Neuronal stem cell (in vitro differentiated cells): ENCODE measurements at regions not wholly inside any gene's neighbourhood (a gene's known extent, or its start where the extent isn't known, plus 50 kb on each side); places are given as distances from the start of the nearest gene placed in this dataset.

ENCODE experiments used
- DNase-seq: peaks from one replicate; pipeline ENCODE4 v3.0.0-alpha.2; 2013; ENCODE audit warnings: low spot score
- H2AFZ ChIP-seq: one replicate; pipeline ENCODE4 v1.6.1; 2013; ENCODE audit warnings: mild to moderate bottlenecking, low read length, inconsistent platforms
- H2AK5ac ChIP-seq: 2 replicates; pipeline ENCODE4 v1.6.1; 2013; ENCODE audit warnings: low read depth, mild to moderate bottlenecking, inconsistent platforms, low read length, moderate library complexity, mixed read lengths
- H2BK120ac ChIP-seq: 2 replicates; pipeline ENCODE4 v1.6.1; 2013; ENCODE audit warnings: low read depth, mild to moderate bottlenecking, inconsistent platforms, low read length, moderate library complexity, mixed read lengths
- H2BK12ac ChIP-seq: one replicate; pipeline ENCODE4 v1.6.1; 2013; ENCODE audit warnings: low read length, inconsistent platforms
- H2BK15ac ChIP-seq: 2 replicates; pipeline ENCODE4 v1.6.1; 2013; ENCODE audit warnings: mild to moderate bottlenecking, low read length, inconsistent platforms, mixed read lengths
- H2BK5ac ChIP-seq: one replicate; pipeline ENCODE4 v1.6.1; 2013; ENCODE audit warnings: inconsistent platforms, mild to moderate bottlenecking, low read length, moderate library complexity
- H3K14ac ChIP-seq: one replicate; pipeline ENCODE4 v1.6.1; 2013; ENCODE audit warnings: low read length, inconsistent platforms
- H3K18ac ChIP-seq: 2 replicates; pipeline ENCODE4 v1.6.1; 2013; ENCODE audit warnings: low read length, inconsistent platforms
- H3K23ac ChIP-seq: 2 replicates; pipeline ENCODE4 v1.6.1; 2013; ENCODE audit warnings: low read depth, mild to moderate bottlenecking, mixed read lengths, low read length, inconsistent platforms; ENCODE audit not compliant: poor library complexity
- H3K27ac ChIP-seq: replicated peaks from 3 replicates; pipeline ENCODE4 v1.5.1; 2013; ENCODE audit warnings: low read length, inconsistent platforms
- H3K27me3 ChIP-seq, 3 experiments: 2 replicates each; pipeline ENCODE4 v1.6.1; 2013; ENCODE audit warnings: low read length in 3 of 3, mild to moderate bottlenecking in 2 of 3, inconsistent platforms in 1 of 3, low read depth in 1 of 3, mixed read lengths in 1 of 3, moderate library complexity in 1 of 3; ENCODE audit not compliant: control insufficient read depth in 3 of 3, insufficient read depth in 3 of 3
- H3K36me3 ChIP-seq, 2 donors: replicated peaks in 1 of 2; 2 replicates each; pipeline ENCODE4 v1.6.1; 2013; ENCODE audit warnings: low read length in 2 of 2; ENCODE audit not compliant: control insufficient read depth in 2 of 2, insufficient read depth in 2 of 2
- H3K4ac ChIP-seq: 2 replicates; pipeline ENCODE4 v1.6.1; 2013; ENCODE audit warnings: inconsistent platforms, mild to moderate bottlenecking, low read length, moderate library complexity
- H3K4me1 ChIP-seq, 2 donors: 1 replicate in 1 of 2; 2 replicates in 1 of 2; pipeline ENCODE4 v1.6.1; 2013; ENCODE audit warnings: low read length in 2 of 2, low read depth in 1 of 2; ENCODE audit not compliant: control insufficient read depth in 2 of 2, insufficient read depth in 1 of 2
- H3K4me2 ChIP-seq: one replicate; pipeline ENCODE4 v1.6.1; 2013; ENCODE audit warnings: mild to moderate bottlenecking, low read length, inconsistent platforms; ENCODE audit not compliant: insufficient read depth, poor library complexity, severe bottlenecking
- H3K4me3 ChIP-seq, 2 donors: 2 replicates each; pipeline ENCODE4 v1.5.1; 2013; ENCODE audit warnings: low read length in 2 of 2, mild to moderate bottlenecking in 2 of 2, inconsistent platforms in 1 of 2, moderate library complexity in 1 of 2
- H3K79me1 ChIP-seq: one replicate; pipeline ENCODE4 v1.6.1; 2013; ENCODE audit warnings: low read depth, mild to moderate bottlenecking, inconsistent platforms, low read length, moderate library complexity
- H3K9ac ChIP-seq: one replicate; pipeline ENCODE4 v1.6.1; 2013; ENCODE audit warnings: mild to moderate bottlenecking, low read depth, low read length, inconsistent platforms; ENCODE audit not compliant: poor library complexity
- H3K9me3 ChIP-seq, 2 donors: replicated peaks in 1 of 2; 2 replicates each; pipeline versions ENCODE3 to v1.6.1; 2013; ENCODE audit warnings: low read length in 2 of 2, mild to moderate bottlenecking in 2 of 2, inconsistent platforms in 1 of 2, low read depth in 1 of 2, mixed read lengths in 1 of 2, moderate library complexity in 1 of 2; ENCODE audit not compliant: control insufficient read depth in 2 of 2, insufficient read depth in 1 of 2
- H4K8ac ChIP-seq: one replicate; pipeline ENCODE4 v1.6.1; 2013; ENCODE audit warnings: low read depth, mild to moderate bottlenecking, inconsistent platforms, low read length, moderate library complexity
- H4K91ac ChIP-seq: one replicate; pipeline ENCODE4 v1.6.1; 2013; ENCODE audit warnings: low read length, low read depth, mild to moderate bottlenecking, inconsistent platforms; ENCODE audit not compliant: poor library complexity
- WGBS, 2 donors: extraction: QIAGEN DNeasy Blood & Tissue Kit; methylation state at CpG; one replicate each; pipeline ENCODE4 v1.1.7; 2013; ENCODE audit warnings: missing lambda C conversion rate in 2 of 2, mixed read lengths in 1 of 2; ENCODE audit not compliant: insufficient read length in 2 of 2, insufficient replicate concordance in 1 of 2; ENCODE audit errors: extremely low coverage in 2 of 2; 5-methylcytosine and 5-hydroxymethylcytosine counted together

DNA sequence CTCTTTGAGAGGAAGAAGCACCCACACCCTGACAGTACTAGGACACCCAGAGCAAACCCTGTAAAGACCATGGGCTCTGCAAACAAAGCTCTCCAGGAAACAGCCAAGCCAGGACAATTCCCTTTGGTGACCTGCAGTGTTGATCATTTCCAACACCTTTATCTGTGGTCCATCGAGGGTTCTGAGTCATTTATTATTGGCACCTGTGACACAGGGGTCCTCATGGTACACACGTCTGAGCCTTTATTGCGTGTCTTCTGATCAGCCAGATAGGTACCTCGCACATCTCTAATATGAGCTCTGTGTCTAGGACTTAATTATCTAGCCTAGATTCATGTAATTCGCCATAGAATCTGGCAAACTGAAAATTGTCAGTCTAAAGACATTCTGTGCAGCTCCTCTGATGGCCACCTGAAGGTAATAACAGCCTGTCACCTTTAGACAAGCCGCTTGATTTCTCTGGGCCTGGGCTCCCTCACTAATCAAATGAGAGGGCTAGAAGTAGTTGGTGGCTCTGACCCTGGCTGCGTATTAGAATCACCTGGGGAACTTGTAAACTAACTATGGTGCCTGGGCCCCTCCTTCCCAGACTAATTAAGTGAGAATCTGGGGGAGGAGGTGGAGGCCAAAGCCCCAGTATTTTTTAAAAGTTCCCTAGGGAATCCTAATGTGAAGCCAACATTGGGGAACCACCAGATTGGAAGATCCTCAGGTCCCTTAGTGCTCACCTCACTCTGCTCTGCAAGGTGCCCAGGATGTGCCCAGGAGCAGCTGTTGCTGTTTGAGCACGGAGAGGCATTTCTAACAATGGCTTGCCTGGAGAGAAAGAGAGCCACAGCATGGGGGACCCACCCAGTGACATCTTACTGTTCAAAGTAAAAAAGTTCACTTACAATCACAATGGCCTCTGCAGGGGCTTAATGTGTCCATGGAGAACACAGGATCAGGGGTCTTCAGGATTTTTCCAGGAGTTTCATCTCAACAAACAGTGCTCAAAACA, 122.0 kb upstream of the ARID1B start:
- no peak overlapping the region for H2BK12ac ChIP-seq
- H3K4me2 ChIP-seq: no peak overlapping the region
- no peak overlapping the region for H2AK5ac ChIP-seq
- H3K9ac ChIP-seq: no peak overlapping the region
- no CpG with 5 or more reads among the region's 8 CpGs for WGBS, 2 donors
- H3K79me1 ChIP-seq: no peaks in the 10 kb centered on the region
- no peak for DNase-seq
- no peak overlapping the region for H2BK15ac ChIP-seq
- H3K36me3 ChIP-seq: no peaks in the 10 kb centered on the region
- H2AFZ ChIP-seq: no peak overlapping the region
- no peak overlapping the region for H2BK120ac ChIP-seq
- no peak overlapping the region for H3K4ac ChIP-seq
- no peak overlapping the region for H3K14ac ChIP-seq
- no peak overlapping the region for H3K4me3 ChIP-seq
- no peak overlapping the region for H3K27ac ChIP-seq
- H4K8ac ChIP-seq: no peak overlapping the region
- H4K91ac ChIP-seq: no peak overlapping the region
- no peaks in the 10 kb centered on the region for H3K27me3 ChIP-seq
- no peak overlapping the region for H3K23ac ChIP-seq
- H3K18ac ChIP-seq: peak overlapping the region; percentile 54
- no peaks in the 10 kb centered on the region for H3K9me3 ChIP-seq
- no peak overlapping the region for H2BK5ac ChIP-seq
- peaks cover 0 to 15% of the 10 kb centered on the region in 2 donors for H3K4me1 ChIP-seq

DNA sequence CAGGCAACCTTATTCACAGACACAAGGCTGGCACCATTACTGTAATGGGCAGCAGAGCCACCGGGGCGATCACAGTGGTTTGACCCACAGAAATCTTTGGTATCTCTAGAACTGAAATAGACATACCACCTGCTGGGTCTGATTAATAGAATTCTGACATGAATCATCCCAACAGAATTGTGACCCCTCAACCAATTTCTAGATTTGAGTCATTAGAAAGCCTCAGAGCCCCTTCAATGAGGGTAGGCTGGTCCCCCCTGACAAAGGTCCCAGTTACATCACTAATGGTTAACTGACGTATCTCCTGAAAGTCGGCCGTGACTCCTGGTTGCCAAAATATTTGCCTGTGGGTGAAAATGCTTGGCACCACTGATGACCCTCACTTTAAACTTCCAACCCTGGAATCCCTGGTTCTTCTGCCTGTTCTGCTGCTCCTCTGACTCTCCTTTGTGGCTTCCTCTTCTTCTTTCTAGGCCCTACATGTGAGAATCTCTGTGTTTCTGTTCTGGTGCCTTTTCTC, 124.9 kb upstream of the ARID1B start:
- H3K23ac ChIP-seq: no peak overlapping the region
- DNase-seq: no peak
- H2BK120ac ChIP-seq: no peak overlapping the region
- no peak overlapping the region for H3K9ac ChIP-seq
- H2AFZ ChIP-seq: no peak overlapping the region
- H3K18ac ChIP-seq: no peak overlapping the region
- no peak overlapping the region for H3K14ac ChIP-seq
- no peaks in the 10 kb centered on the region for H3K27me3 ChIP-seq
- H3K4me1 ChIP-seq: peaks cover 0 to 6% of the 10 kb centered on the region in 2 donors
- no peaks in the 10 kb centered on the region for H3K36me3 ChIP-seq
- H2AK5ac ChIP-seq: no peak overlapping the region
- no peaks in the 10 kb centered on the region for H3K79me1 ChIP-seq
- no CpG with 5 or more reads among the region's 5 CpGs for WGBS, 2 donors
- no peak overlapping the region for H2BK12ac ChIP-seq
- no peak overlapping the region for H3K4ac ChIP-seq
- H4K91ac ChIP-seq: no peak overlapping the region
- no peak overlapping the region for H3K4me2 ChIP-seq
- H4K8ac ChIP-seq: no peak overlapping the region
- no peak overlapping the region for H3K4me3 ChIP-seq
- H2BK15ac ChIP-seq: no peak overlapping the region
- H3K9me3 ChIP-seq: no peaks in the 10 kb centered on the region
- no peak overlapping the region for H3K27ac ChIP-seq
- H2BK5ac ChIP-seq: no peak overlapping the region

GRCh38 chr6:156651486-156651885, 125.7 kb upstream of the ARID1B start:
- H4K8ac ChIP-seq: no peak overlapping the region
- H3K23ac ChIP-seq: no peak overlapping the region
- H3K9me3 ChIP-seq: no peaks in the 10 kb centered on the region
- H2BK5ac ChIP-seq: no peak overlapping the region
- H2BK120ac ChIP-seq: no peak overlapping the region
- no peak overlapping the region for H2AFZ ChIP-seq
- H3K4me2 ChIP-seq: no peak overlapping the region
- H3K4me3 ChIP-seq: no peak overlapping the region
- H3K9ac ChIP-seq: no peak overlapping the region
- H4K91ac ChIP-seq: no peak overlapping the region
- DNase-seq: no peak
- H3K27me3 ChIP-seq: no peaks in the 10 kb centered on the region
- no peak overlapping the region for H3K18ac ChIP-seq
- H2BK12ac ChIP-seq: no peak overlapping the region
- H3K4ac ChIP-seq: no peak overlapping the region
- no peak overlapping the region for H2BK15ac ChIP-seq
- no peaks in the 10 kb centered on the region for H3K79me1 ChIP-seq
- H3K14ac ChIP-seq: no peak overlapping the region
- H3K4me1 ChIP-seq: peaks cover 0 to 4% of the 10 kb centered on the region in 2 donors
- no peak overlapping the region for H3K27ac ChIP-seq
- WGBS, 2 donors: no CpG with 5 or more reads among the region's 8 CpGs
- no peak overlapping the region for H2AK5ac ChIP-seq
- no peaks in the 10 kb centered on the region for H3K36me3 ChIP-seq

DNA sequence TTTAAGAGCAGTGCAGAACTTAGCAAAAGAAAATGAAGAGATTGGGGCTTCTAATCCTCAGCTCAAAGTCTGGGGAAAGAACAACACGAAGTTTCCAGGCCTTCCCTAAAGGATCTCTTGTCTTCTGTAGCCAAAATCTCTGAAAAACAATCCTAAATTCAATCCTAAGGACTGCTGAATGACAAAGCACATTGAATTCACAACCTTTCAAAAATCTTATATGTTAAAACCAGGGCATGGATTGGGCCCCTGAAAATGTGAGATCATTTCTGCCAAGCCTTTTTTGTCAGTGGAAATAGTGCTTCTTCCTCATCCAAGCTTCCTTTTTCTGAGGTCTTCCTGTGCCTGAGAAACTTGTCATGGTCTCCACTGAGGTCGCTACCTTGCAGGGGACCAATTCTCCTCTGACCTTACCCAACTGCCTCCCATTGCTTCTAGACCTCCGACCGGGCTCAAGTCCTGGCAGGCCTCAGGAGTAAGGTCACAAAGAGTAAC, 126.2 kb upstream of the ARID1B start:
- H2AK5ac ChIP-seq: no peak overlapping the region
- no peak overlapping the region for H2BK5ac ChIP-seq
- H3K27me3 ChIP-seq: no peaks in the 10 kb centered on the region
- no peak overlapping the region for H3K14ac ChIP-seq
- H3K9ac ChIP-seq: no peak overlapping the region
- no peaks in the 10 kb centered on the region for H3K79me1 ChIP-seq
- DNase-seq: no peak
- H3K4me1 ChIP-seq: peaks cover 0 to 4% of the 10 kb centered on the region in 2 donors
- H3K4me3 ChIP-seq: no peak overlapping the region
- no peak overlapping the region for H2BK12ac ChIP-seq
- no peak overlapping the region for H3K18ac ChIP-seq
- H3K23ac ChIP-seq: no peak overlapping the region
- no peaks in the 10 kb centered on the region for H3K36me3 ChIP-seq
- no peak overlapping the region for H2AFZ ChIP-seq
- no peak overlapping the region for H4K8ac ChIP-seq
- no peak overlapping the region for H3K4ac ChIP-seq
- H2BK120ac ChIP-seq: no peak overlapping the region
- WGBS, 2 donors: no CpG with 5 or more reads among the region's 4 CpGs
- H2BK15ac ChIP-seq: no peak overlapping the region
- H3K9me3 ChIP-seq: no peaks in the 10 kb centered on the region
- H4K91ac ChIP-seq: no peak overlapping the region
- H3K4me2 ChIP-seq: no peak overlapping the region
- no peak overlapping the region for H3K27ac ChIP-seq
